Ectodermal cell (in vitro differentiated cells): ENCODE measurements at regions not wholly inside any gene's neighbourhood (a gene's known extent, or its start where the extent isn't known, plus 50 kb on each side); places are given as distances from the start of the nearest gene placed in this dataset.

ENCODE experiments used
- H3K27ac ChIP-seq: 2 replicates; pipeline ENCODE4 v1.7.0; 2013; ENCODE audit warnings: mild to moderate bottlenecking, low read depth, low read length; ENCODE audit not compliant: insufficient read depth, poor library complexity, severe bottlenecking
- H3K27me3 ChIP-seq: 2 replicates; pipeline ENCODE4 v1.7.0; 2013; ENCODE audit warnings: mild to moderate bottlenecking, low read length; ENCODE audit not compliant: insufficient read depth, control insufficient read depth, poor library complexity, severe bottlenecking
- H3K36me3 ChIP-seq: one replicate; pipeline ENCODE4 v1.7.0; 2013; ENCODE audit warnings: low read length; ENCODE audit not compliant: control insufficient read depth, insufficient read depth
- H3K4me1 ChIP-seq: one replicate; pipeline ENCODE4 v1.7.0; 2013; ENCODE audit warnings: low read length; ENCODE audit not compliant: control insufficient read depth, insufficient read depth
- H3K4me3 ChIP-seq: 2 replicates; pipeline ENCODE4 v1.7.0; 2013; ENCODE audit warnings: low read depth, low read length, control low read depth; ENCODE audit not compliant: insufficient read depth
- H3K9me3 ChIP-seq: 2 replicates; pipeline ENCODE4 v1.7.0; 2013; ENCODE audit warnings: mild to moderate bottlenecking, low read length, moderate library complexity; ENCODE audit not compliant: control insufficient read depth
- WGBS, 2 experiments: methylation state at CpG; one replicate each; pipeline ENCODE4 v1.1.7; 2013; ENCODE audit warnings: missing lambda C conversion rate in 2 of 2; 5-methylcytosine and 5-hydroxymethylcytosine counted together

DNA sequence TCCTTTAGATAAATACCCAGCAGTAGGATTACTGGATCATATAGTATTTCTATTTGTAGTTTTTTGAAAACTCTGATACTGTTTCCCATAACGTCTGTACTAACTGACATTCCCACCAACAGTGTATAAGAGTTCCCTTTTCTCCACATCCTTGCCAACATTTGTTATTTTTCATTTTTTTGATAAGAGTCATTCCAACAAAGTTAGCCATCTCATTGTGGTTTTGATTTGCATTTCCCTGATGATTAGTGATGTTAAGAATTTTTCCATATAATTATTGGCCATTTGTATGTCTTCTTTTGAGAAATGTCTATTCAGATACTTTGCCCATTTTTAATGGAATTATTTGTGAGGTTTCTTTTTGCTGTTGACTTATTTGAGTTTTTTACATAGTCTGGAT is 486.0 kb downstream of the FLRT2 start:
- H3K4me1 ChIP-seq, result peaks cover 7% of the 10 kb centered on the region
- H3K27ac ChIP-seq, result no peak overlapping the region
- no peaks in the 10 kb centered on the region for H3K36me3 ChIP-seq
- no peak overlapping the region for H3K4me3 ChIP-seq
- H3K27me3 ChIP-seq, result no peaks in the 10 kb centered on the region
- no peaks in the 10 kb centered on the region for H3K9me3 ChIP-seq
- WGBS, 2 experiments, result 86 to 100% methylated on average over 1 of the region's 1 CpG

DNA sequence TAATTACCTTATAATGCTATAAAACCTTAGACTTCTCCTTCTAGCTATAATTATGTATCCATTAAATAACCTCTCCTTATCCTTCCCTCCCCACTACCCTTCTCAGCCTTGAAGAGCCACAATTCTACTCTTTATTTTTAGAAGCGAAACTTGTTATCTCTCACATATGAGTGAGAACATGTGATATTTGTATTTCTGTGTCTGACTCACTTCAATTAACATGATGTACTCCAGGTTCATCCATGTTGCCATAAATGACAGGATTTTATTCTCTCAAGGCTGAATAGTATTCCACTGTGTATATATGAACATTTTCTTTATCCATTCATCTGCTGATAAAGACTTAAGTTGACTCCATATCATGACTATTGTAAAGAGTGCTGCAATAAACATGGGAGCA is 485.6 kb downstream of the FLRT2 start:
- no peak overlapping the region for H3K4me3 ChIP-seq
- H3K36me3 ChIP-seq, result no peaks in the 10 kb centered on the region
- H3K27me3 ChIP-seq, result no peaks in the 10 kb centered on the region
- WGBS, 2 experiments, result 92% methylated on average over 1 of the region's 1 CpG; no CpG with 5 or more reads in 1 of the 2 experiments
- H3K27ac ChIP-seq, result no peak overlapping the region
- no peaks in the 10 kb centered on the region for H3K9me3 ChIP-seq
- H3K4me1 ChIP-seq, result peaks cover 7% of the 10 kb centered on the region

DNA sequence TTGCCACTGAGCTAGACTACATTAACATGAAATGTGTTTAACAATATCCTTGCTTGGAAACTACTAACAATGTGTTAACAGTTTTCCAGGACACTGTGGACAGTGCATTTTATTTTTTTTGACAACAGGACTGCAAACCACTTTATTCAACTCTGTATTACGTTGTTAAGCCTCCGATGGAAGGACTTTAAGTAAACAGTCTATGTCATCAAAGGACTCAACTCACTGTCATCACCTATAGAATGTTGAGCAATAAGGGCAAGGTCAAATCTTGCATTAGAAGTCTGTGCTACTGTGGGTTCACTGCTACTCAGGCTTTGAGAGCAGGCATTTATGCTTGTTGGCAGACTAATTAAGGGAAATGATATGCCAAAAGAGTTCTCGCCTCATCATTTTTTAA is 483.7 kb downstream of the FLRT2 start:
- Histone ChIP-seq H3K4me1 (peaks cover 3% of the 10 kb centered on the region), H3K36me3 (no peaks in the 10 kb centered on the region), H3K9me3 (no peaks in the 10 kb centered on the region), H3K4me3 (no peak overlapping the region), H3K27me3 (no peaks in the 10 kb centered on the region), H3K27ac (no peak overlapping the region)
- WGBS, 2 experiments, result 90 to 94% methylated on average over 2 to 3 of the region's 3 CpGs

DNA sequence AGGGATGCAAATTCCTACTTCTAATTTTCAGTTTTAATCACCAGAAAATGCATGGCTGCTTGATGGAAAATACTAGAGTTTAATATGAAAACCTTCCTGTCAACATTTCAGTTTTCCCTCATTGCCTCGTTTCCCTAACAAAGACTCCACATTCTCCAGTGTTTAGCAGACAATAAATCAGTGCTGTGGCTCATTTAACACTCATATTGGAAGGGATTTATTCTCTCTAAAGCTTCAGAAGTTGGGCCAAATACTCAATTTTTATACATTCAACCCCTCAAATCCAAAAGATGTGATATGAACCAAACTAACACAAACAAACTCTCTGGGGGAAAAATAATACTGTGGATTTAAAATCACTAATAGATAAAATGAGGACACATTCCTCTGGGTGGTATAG is 482.5 kb downstream of the FLRT2 start:
- Histone ChIP-seq H3K4me3 (no peak overlapping the region), H3K9me3 (no peaks in the 10 kb centered on the region), H3K36me3 (no peaks in the 10 kb centered on the region), H3K4me1 (no peaks in the 10 kb centered on the region), H3K27me3 (no peaks in the 10 kb centered on the region), H3K27ac (no peak overlapping the region)
- WGBS, 2 experiments, result 36 to 75% methylated on average over 1 of the region's 1 CpG

DNA sequence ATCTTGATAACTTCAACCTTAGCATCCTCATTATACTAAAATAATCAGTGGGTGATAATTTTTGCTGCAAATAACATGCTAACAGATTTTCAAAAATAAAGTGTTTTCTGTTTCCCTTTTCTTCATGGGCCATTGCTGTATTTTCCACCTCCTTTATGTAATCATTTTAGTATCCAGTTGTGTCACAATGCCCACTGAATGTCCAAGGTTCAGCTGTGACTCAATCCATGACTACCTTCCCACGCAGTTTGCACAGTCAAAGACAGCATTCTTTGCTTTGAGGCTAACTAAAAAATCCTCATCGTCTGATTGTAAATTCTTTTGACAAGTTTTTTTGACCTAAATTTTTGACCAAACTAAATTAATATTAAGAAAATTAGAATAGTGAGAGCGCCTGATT is 474.1 kb downstream of the FLRT2 start:
- no peaks in the 10 kb centered on the region for H3K36me3 ChIP-seq
- H3K27me3 ChIP-seq, result no peaks in the 10 kb centered on the region
- no peak overlapping the region for H3K4me3 ChIP-seq
- H3K27ac ChIP-seq, result no peak overlapping the region
- H3K9me3 ChIP-seq, result no peaks in the 10 kb centered on the region
- WGBS, 2 experiments, result 85 to 98% methylated on average over 1 to 2 of the region's 3 CpGs
- H3K4me1 ChIP-seq, result no peaks in the 10 kb centered on the region

DNA sequence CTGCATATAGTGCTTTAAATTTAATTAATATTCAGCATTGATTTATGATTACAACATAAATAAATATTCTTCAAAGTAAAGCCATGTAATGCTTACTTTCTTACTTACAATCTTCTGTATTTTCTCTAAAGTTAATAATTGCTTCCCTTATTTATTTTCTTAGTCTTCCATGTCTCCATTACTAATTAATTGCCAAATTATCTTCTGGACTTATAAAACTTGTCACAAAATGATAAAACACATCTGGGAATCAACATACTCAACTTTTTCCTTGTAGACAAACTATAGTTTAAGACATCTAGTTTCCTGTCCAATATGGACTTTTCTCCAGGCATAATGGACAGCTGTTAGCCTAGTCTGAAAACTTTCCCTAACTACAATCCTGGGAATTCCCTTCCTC is 466.6 kb downstream of the FLRT2 start:
- no peaks in the 10 kb centered on the region for H3K4me1 ChIP-seq
- no peak overlapping the region for H3K27ac ChIP-seq
- no peaks in the 10 kb centered on the region for H3K36me3 ChIP-seq
- H3K27me3 ChIP-seq, result no peaks in the 10 kb centered on the region
- no peak overlapping the region for H3K4me3 ChIP-seq
- no peaks in the 10 kb centered on the region for H3K9me3 ChIP-seq

DNA sequence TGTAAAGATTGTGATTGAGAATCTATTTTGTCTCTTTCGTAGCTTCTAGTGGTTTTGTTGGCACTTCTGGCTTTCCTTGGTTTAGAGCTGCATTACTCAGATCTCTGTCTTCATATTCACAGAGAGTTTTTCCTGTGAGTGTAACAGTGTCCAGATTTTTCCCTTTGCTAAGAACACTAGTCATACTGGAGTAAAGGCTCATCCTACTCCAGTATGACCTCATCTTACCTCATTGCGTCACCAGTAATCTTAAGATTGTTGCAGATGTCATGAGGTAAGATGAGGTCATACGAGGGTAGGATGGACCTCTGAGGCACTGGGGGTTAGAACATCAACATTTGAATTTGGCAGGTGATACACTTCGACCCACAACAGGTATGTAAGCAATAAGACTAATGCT is 461.2 kb downstream of the FLRT2 start:
- H3K27ac ChIP-seq, result no peak overlapping the region
- no peaks in the 10 kb centered on the region for H3K27me3 ChIP-seq
- WGBS, 2 experiments, result 84 to 95% methylated on average over 3 to 4 of the region's 4 CpGs
- H3K4me3 ChIP-seq, result no peak overlapping the region
- H3K9me3 ChIP-seq, result no peaks in the 10 kb centered on the region
- no peaks in the 10 kb centered on the region for H3K36me3 ChIP-seq
- no peaks in the 10 kb centered on the region for H3K4me1 ChIP-seq

DNA sequence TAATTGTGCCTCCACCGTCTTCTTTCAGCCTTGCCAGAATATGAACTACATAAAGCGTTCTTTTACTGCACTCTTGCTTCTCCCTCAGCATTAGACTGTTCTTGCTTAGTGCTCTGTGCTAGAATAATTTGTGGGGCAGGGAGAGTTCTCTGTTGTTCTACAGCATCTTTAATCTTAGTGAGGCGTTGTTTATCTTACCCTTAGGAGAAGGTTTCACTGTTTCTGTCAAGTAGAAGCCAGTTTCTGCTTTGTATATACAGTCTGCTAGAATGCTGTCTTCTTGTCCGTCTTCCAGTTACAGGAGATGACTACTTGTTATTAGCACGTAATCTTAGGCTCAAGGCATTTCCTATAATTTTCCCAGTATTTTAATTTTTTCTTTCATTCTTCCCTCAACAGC is 458.0 kb downstream of the FLRT2 start:
- no peak overlapping the region for H3K27ac ChIP-seq
- WGBS, 2 experiments, result 78 to 95% methylated on average over 3 to 5 of the region's 5 CpGs
- H3K27me3 ChIP-seq, result no peaks in the 10 kb centered on the region
- no peaks in the 10 kb centered on the region for H3K36me3 ChIP-seq
- no peaks in the 10 kb centered on the region for H3K4me1 ChIP-seq
- H3K9me3 ChIP-seq, result no peaks in the 10 kb centered on the region
- no peak overlapping the region for H3K4me3 ChIP-seq

DNA sequence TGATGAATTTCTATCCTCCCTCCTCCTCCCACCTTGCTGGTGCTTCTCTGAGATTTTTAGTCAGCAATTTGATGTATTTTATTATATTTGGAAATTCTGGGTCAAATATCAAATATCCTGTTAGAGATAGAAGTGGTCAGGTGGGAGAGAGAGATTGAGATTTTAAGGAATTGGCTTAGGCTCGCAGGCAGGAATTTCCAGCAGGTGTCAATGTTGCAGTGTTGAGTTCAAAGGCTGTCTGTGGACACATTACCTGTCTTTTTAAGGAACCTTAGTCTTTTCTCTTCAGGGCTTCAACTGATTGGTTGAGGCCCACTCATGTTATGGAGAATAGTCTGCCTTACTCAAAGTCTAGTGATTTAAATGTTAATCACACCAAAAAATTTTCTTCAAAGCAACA is 457.3 kb downstream of the FLRT2 start:
- Histone ChIP-seq H3K9me3 (no peaks in the 10 kb centered on the region), H3K4me1 (no peaks in the 10 kb centered on the region), H3K27me3 (no peaks in the 10 kb centered on the region), H3K36me3 (no peaks in the 10 kb centered on the region), H3K4me3 (no peak overlapping the region), H3K27ac (no peak overlapping the region)
- WGBS, 2 experiments, result 92 to 97% methylated on average over 1 of the region's 1 CpG

DNA sequence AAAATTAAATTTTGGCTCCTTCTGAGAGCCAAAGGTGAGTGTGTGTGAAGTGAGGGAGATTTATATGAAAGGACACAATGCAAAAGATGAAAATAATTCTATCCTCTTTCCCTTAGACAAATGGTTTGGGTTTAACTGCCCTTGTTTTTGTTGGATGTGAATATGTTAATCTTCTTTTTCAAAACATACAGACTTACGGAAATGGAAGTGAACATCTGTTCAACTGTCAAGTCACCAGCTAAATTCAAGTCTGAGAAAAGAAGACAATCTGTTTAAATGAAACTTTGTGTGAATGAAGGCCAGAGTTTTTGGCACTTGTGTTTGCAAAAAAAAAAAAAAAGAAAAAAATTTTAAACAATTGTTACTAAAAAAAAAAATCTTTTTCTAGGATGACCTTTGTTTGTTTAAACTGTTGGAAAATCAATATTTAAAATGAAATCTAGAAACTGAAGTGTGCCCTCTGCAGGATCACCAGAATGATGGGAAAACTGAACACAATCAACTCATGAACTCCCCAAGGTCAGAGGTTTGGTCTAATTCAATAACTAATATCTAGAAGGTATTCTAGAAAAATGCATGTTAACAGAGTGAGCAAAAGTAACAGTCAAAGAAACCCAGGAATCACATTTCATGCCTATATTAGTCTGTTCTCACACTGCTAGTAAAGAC is 448.8 kb downstream of the FLRT2 start:
- H3K4me3 ChIP-seq, result no peak overlapping the region
- H3K4me1 ChIP-seq, result no peaks in the 10 kb centered on the region
- H3K27ac ChIP-seq, result no peak overlapping the region
- H3K36me3 ChIP-seq, result no peaks in the 10 kb centered on the region
- WGBS, 2 experiments, result 86 to 92% methylated on average over 1 of the region's 1 CpG
- no peaks in the 10 kb centered on the region for H3K27me3 ChIP-seq
- H3K9me3 ChIP-seq, result no peaks in the 10 kb centered on the region

DNA sequence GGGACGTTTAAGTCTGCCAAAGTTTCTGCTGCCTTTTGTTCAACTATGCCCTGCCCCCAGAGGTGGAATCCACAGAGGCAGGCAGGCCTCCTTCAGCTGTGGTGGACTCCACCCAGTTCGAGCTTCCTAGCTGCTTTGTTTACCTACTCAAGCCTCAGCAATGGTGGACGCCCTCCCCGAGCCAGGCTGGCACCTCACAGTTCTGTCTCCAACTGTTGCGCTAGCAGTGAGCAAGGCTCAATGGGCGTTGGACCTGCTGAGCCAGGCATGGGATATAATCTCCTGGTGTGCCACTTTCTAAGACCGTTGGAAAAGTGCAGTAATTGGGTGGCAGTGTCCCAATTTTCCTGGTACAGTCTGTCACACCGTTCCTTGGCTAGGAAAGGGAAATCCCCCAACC is 444.7 kb downstream of the FLRT2 start:
- no peak overlapping the region for H3K4me3 ChIP-seq
- WGBS, 2 experiments, result 76 to 81% methylated on average over 8 of the region's 8 CpGs

More for the DNA sequence above, 444.7 kb downstream of the FLRT2 start:
- Histone ChIP-seq H3K4me1 (no peaks in the 10 kb centered on the region), H3K36me3 (no peaks in the 10 kb centered on the region), H3K9me3 (no peaks in the 10 kb centered on the region), H3K27ac (no peak overlapping the region), H3K27me3 (no peaks in the 10 kb centered on the region)
